HCT116 (cell line): ENCODE measurements at regions not wholly inside any gene's neighbourhood (a gene's known extent, or its start where the extent isn't known, plus 50 kb on each side); places are given as distances from the start of the nearest gene placed in this dataset.

Experiments used
- ATAC-seq: fragments of 200-7000 bp; cut with Tn5 transposase; 2 replicates; pipeline ENCODE4 v1.9.1; 2020; ENCODE audit warnings: mild to moderate bottlenecking, moderate library complexity
- BruUV-seq: library from RNA; stranded (reverse); fragments of 400-500 nt; replicated peaks from 2 replicates; lab custom pipeline; 2021; lab: Mats Ljungman, UMichigan
- CTCF ChIA-PET: fragments of 300-600 bp; sonication (Branson Sonifier 250); formaldehyde crosslinking; loops from one replicate; lab custom pipeline; 2021; ENCODE audit warnings: antibody characterized with exemption; lab: Charles Lee
- POLR2A ChIA-PET: fragments of 300-600, 350-600 bp; sonication (Branson Sonifier 250); formaldehyde crosslinking; loops from one replicate; lab custom pipeline; 2021; ENCODE audit warnings: antibody characterized with exemption; lab: Charles Lee
- RAD21 ChIA-PET, 2 experiments: fragments of 300-600 bp; sonication (Branson Sonifier 250); formaldehyde crosslinking; loops; one replicate each; lab custom pipeline; 2023; ENCODE audit warnings: low total read pairs in 2 of 2; ENCODE audit not compliant: uncharacterized antibody in 2 of 2, unreplicated experiment in 2 of 2, low non-redundant PET in 1 of 2; lab: Charles Lee
- DNase-seq: peaks from one replicate; pipeline ENCODE4 v3.0.0-alpha.2; 2010; ENCODE audit warnings: low read depth, low spot score
- H2AFZ ChIP-seq: fragments of 200-600 bp; shearing (Covaris generic), sonication (generic); 2 replicates; pipeline ENCODE4 v1.6.1; 2017; ENCODE audit warnings: low read depth, mixed run types, mixed read lengths, antibody characterized with exemption, low read length; ENCODE audit not compliant: poor library complexity, severe bottlenecking
- H3K27ac ChIP-seq: 2 replicates; pipeline ENCODE4 v1.5.1; 2012; ENCODE audit warnings: low read depth, low read length
- H3K27me3 ChIP-seq: fragments of 200-600 bp; sonication (generic); 2 replicates; pipeline ENCODE4 v1.6.1; 2016; ENCODE audit warnings: mixed run types, low read length, mixed read lengths; ENCODE audit not compliant: insufficient read depth
- H3K36me3 ChIP-seq, 2 experiments: fragments of 200-500 bp in 1 of 2; fragments of 200-600 bp in 1 of 2; sonication (Bioruptor generic) in 1 of 2; sonication (generic) in 1 of 2; 2 replicates each; pipeline versions ENCODE4 v1.5.1 to v1.6.1; 2014 to 2016; ENCODE audit warnings: low read length in 2 of 2, inconsistent platforms in 1 of 2, mixed read lengths in 1 of 2, mixed run types in 1 of 2; ENCODE audit not compliant: insufficient read depth in 2 of 2, control insufficient read depth in 1 of 2
- H3K4me1 ChIP-seq, 2 experiments: fragments of 200-600 bp in 1 of 2; sonication (generic) in 1 of 2; 2 replicates each; pipeline versions ENCODE4 v1.5.1 to v1.6.1; 2012 to 2017; ENCODE audit warnings: low read length in 2 of 2, inconsistent platforms in 1 of 2, mild to moderate bottlenecking in 1 of 2, mixed read lengths in 1 of 2, mixed run types in 1 of 2, moderate library complexity in 1 of 2; ENCODE audit not compliant: insufficient read depth in 2 of 2, control insufficient read depth in 1 of 2
- H3K4me2 ChIP-seq: fragments of 200-600 bp; sonication (generic); 2 replicates; pipeline ENCODE4 v1.6.1; 2017; ENCODE audit warnings: mixed run types, low read length, mixed read lengths
- H3K4me3 ChIP-seq, 2 experiments: fragments of 200-600 bp in 1 of 2; sonication (generic) in 1 of 2; replicated peaks in 1 of 2; 2 replicates each; pipeline ENCODE4 v1.5.1; 2011 to 2016; ENCODE audit warnings: low read length in 2 of 2, control low read depth in 1 of 2, low read depth in 1 of 2, mild to moderate bottlenecking in 1 of 2, mixed read lengths in 1 of 2, mixed run types in 1 of 2
- H3K79me2 ChIP-seq: fragments of 200-600 bp; sonication (generic); 2 replicates; pipeline ENCODE4 v1.6.1; 2017; ENCODE audit warnings: mild to moderate bottlenecking, mixed run types, low read length, moderate library complexity, mixed read lengths; ENCODE audit not compliant: insufficient read depth
- H3K9ac ChIP-seq: fragments of 200-600 bp; sonication (generic); 2 replicates; pipeline ENCODE4 v1.6.1; 2016; ENCODE audit warnings: low read length, mixed read lengths
- H3K9me2 ChIP-seq: fragments of 200-600 bp; sonication (generic), shearing (Covaris generic); 2 replicates; pipeline ENCODE4 v1.6.1; 2017; ENCODE audit warnings: mixed run types, mild to moderate bottlenecking, moderate library complexity; ENCODE audit not compliant: insufficient read depth
- H3K9me3 ChIP-seq, 2 experiments: fragments of 200-500 bp in 1 of 2; fragments of 200-600 bp in 1 of 2; sonication (Bioruptor generic) in 1 of 2; sonication (generic) in 1 of 2; 2 replicates each; pipeline ENCODE4 v1.6.1; 2014 to 2017; ENCODE audit warnings: low read length in 2 of 2, mixed read lengths in 2 of 2, inconsistent platforms in 1 of 2, low read depth in 1 of 2, mild to moderate bottlenecking in 1 of 2, mixed run types in 1 of 2, moderate library complexity in 1 of 2; ENCODE audit not compliant: control insufficient read depth in 1 of 2, insufficient read depth in 1 of 2
- H4K20me1 ChIP-seq: fragments of 200-600 bp; sonication (generic), shearing (Covaris generic); 2 replicates; pipeline ENCODE4 v1.6.1; 2017; ENCODE audit warnings: mixed run types, mild to moderate bottlenecking, moderate library complexity; ENCODE audit not compliant: insufficient read depth
- FOSL1 ChIP-seq: IDR thresholded peaks from 2 replicates; pipeline ENCODE4 v1.6.1; 2012; ENCODE audit warnings: low read depth
- RAD21 ChIP-seq: IDR thresholded peaks from 2 replicates; pipeline ENCODE4 v1.6.1; 2012; ENCODE audit warnings: low read depth, mild to moderate bottlenecking
- TCF7L2 ChIP-seq: IDR thresholded peaks from 2 replicates; pipeline ENCODE4 v1.7.0; 2011; ENCODE audit warnings: borderline replicate concordance, inconsistent platforms; ENCODE audit not compliant: insufficient read depth, insufficient read length; ENCODE audit errors: extremely low read depth
- ZNF274 ChIP-seq: fragments of 200-500 bp; sonication (Bioruptor generic); IDR thresholded peaks from 2 replicates; pipeline ENCODE4 v1.6.1; 2014; ENCODE audit warnings: mild to moderate bottlenecking, low read depth, low read length, inconsistent platforms
- intact Hi-C: fragments of 100-400 bp; cut with micrococcal nuclease; formaldehyde crosslinking; loops from 2 replicates; pipeline ENCODE4 v1.10.0; 2022

DNA sequence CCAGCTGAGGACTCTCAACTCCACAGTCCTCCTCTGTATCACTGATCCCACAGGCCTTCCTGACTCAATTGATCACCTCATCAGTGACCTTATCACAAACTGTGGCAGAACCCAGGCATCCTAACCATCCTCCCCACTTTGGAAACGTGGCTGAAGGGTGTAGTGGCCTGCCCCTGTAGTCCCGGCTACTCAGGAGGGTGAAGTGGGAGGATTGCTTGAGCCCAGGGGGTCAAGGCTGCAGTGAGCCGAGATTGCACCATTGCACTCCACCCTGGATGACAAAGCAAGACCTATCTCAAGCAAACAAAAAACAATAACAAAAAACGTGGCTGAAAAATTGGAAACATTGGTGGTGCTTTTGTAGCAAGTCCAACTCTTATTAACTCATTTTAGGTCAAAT is 203.4 kb upstream of the ZNF217 start:
- H3K9ac ChIP-seq, result no peak overlapping the region

DNA sequence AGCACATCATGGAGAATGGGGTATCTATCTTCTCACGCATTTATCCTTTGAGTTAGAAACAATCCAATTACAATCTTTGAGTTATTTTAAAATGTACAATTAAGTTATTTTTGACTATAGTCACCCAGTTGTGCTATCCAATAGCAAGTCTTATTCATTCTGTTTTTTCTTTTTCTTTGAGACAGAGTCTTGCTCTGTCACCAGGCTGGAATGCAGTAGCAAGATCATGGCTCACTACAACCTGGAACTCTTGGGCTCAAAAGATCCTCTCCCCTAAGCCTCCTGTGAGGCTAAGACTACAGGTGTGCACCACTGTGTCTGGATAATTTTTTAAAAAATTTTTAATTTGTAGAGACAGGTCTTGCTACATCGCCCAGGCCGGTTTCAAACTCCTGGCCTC is 201.5 kb upstream of the ZNF217 start:
- H3K27ac ChIP-seq, result no peak overlapping the region
- no peak overlapping the region for H3K4me2 ChIP-seq
- TF ChIP-seq ZNF274 (no peak), FOSL1 (no peak), RAD21 (no peak)
- no TSS peak for BruUV-seq
- ATAC-seq (no peak), DNase-seq (no peak)
- H3K4me3 ChIP-seq, result no peak overlapping the region
- no peaks in the 10 kb centered on the region for H3K9me2 ChIP-seq
- intact Hi-C loops, result no loop called here
- H3K9ac ChIP-seq, result no peak overlapping the region
- H2AFZ ChIP-seq, result no peak overlapping the region
- H3K9me3 ChIP-seq, result no peaks in the 10 kb centered on the region
- H3K79me2 ChIP-seq, result no peaks in the 10 kb centered on the region
- H4K20me1 ChIP-seq, result no peaks in the 10 kb centered on the region
- RAD21 ChIA-PET, result no interaction called here
- POLR2A ChIA-PET, result no interaction called here
- H3K4me1 ChIP-seq, result peaks cover 2 to 10% of the 10 kb centered on the region in 2 experiments; a peak in 2 of 4 replicates
- CTCF ChIA-PET, result no interaction called here
- no peaks in the 10 kb centered on the region for H3K36me3 ChIP-seq
- no peaks in the 10 kb centered on the region for H3K27me3 ChIP-seq

More for the DNA sequence above, 203.4 kb upstream of the ZNF217 start:
- ChIA-PET CTCF (no interaction called here), RAD21 (no interaction called here), POLR2A (no interaction called here)
- Histone ChIP-seq H3K9me3 (no peaks in the 10 kb centered on the region), H3K27me3 (no peaks in the 10 kb centered on the region), H3K4me3 (no peak overlapping the region), H4K20me1 (no peaks in the 10 kb centered on the region), H2AFZ (no peak overlapping the region), H3K36me3 (no peaks in the 10 kb centered on the region), H3K27ac (no peak overlapping the region), H3K9me2 (no peaks in the 10 kb centered on the region), H3K4me1 (no peaks in the 10 kb centered on the region), H3K4me2 (no peak overlapping the region), H3K79me2 (no peaks in the 10 kb centered on the region)
- DNase-seq (no peak), ATAC-seq (no peak)
- intact Hi-C loops, result no loop called here
- no peak for TF ChIP-seq TCF7L2
- BruUV-seq, result no TSS peak
